H1 (cell line): ENCODE measurements at regions not wholly inside any gene's neighbourhood (a gene's known extent, or its start where the extent isn't known, plus 50 kb on each side); places are given as distances from the start of the nearest gene placed in this dataset.

Source experiments
- CTCF ChIA-PET: fragments of 300-600 bp; sonication (Branson Sonifier 250); formaldehyde crosslinking; loops from one replicate; lab custom pipeline; 2021; ENCODE audit not compliant: partially characterized antibody; lab: Charles Lee
- POLR2A ChIA-PET: fragments of 300-600 bp; sonication (Branson Sonifier 250); formaldehyde crosslinking; loops from one replicate; lab custom pipeline; 2021; ENCODE audit warnings: inconsistent platforms; ENCODE audit not compliant: partially characterized antibody; lab: Charles Lee
- DNase-seq, 2 experiments: peaks; one replicate each; pipeline versions ENCODE4 v3.0.0 to v3.0.0-alpha.2; 2010 to 2022; ENCODE audit warnings: low spot score in 2 of 2, low read depth in 1 of 2, mixed read lengths in 1 of 2
- FAIRE-seq: peaks from 2 replicates; lab custom pipeline; 2011; peaks lifted over from hg19 to GRCh38; lab: Jason Lieb, UNC
- H2AFZ ChIP-seq: 2 replicates; pipeline ENCODE4 v1.8.1; 2012; ENCODE audit warnings: low read length, inconsistent platforms
- H2AK5ac ChIP-seq: 2 replicates; pipeline ENCODE4 v1.6.1; 2013; ENCODE audit warnings: low read depth, low read length
- H2BK120ac ChIP-seq: replicated peaks from 2 replicates; pipeline ENCODE3; 2013; ENCODE audit warnings: low read depth, low read length, inconsistent platforms
- H2BK12ac ChIP-seq: 2 replicates; pipeline ENCODE4 v1.6.1; 2013; ENCODE audit warnings: low read depth, low read length
- H2BK15ac ChIP-seq: 2 replicates; pipeline ENCODE4 v1.6.1; 2013; ENCODE audit warnings: low read length
- H2BK20ac ChIP-seq: 2 replicates; pipeline ENCODE4 v1.6.1; 2013; ENCODE audit warnings: low read length
- H2BK5ac ChIP-seq: 2 replicates; pipeline ENCODE4 v1.6.1; 2013; ENCODE audit warnings: low read depth, low read length
- H3K14ac ChIP-seq: 2 replicates; pipeline ENCODE4 v1.6.1; 2013; ENCODE audit warnings: inconsistent platforms; ENCODE audit not compliant: insufficient read length
- H3K18ac ChIP-seq: 2 replicates; pipeline ENCODE4 v1.6.1; 2013; ENCODE audit warnings: low read length; ENCODE audit errors: extremely low read depth
- H3K23ac ChIP-seq: 2 replicates; pipeline ENCODE4 v1.6.1; 2013; ENCODE audit warnings: inconsistent platforms; ENCODE audit not compliant: insufficient read length
- H3K23me2 ChIP-seq: 2 replicates; pipeline ENCODE4 v1.6.1; 2013; ENCODE audit warnings: low read depth, low read length
- H3K27ac ChIP-seq: 2 replicates; pipeline ENCODE4 v1.6.1; 2011; ENCODE audit warnings: low read depth, low read length, inconsistent platforms
- H3K27me3 ChIP-seq, 4 experiments: replicated peaks in 1 of 4; 1 replicate in 1 of 4; 2 replicates in 3 of 4; pipeline versions ENCODE4 v1.6.1 to v1.8.1; 2011 to 2013; ENCODE audit warnings: low read length in 3 of 4, mild to moderate bottlenecking in 3 of 4, inconsistent platforms in 2 of 4, mixed read lengths in 2 of 4, moderate library complexity in 1 of 4; ENCODE audit not compliant: control insufficient read depth in 3 of 4, insufficient read depth in 3 of 4; ENCODE audit errors: extremely low read depth in 1 of 4
- H3K36me3 ChIP-seq, 4 experiments: 2 replicates each; pipeline versions ENCODE4 v1.6.1 to v1.8.1; 2011 to 2013; ENCODE audit warnings: mild to moderate bottlenecking in 4 of 4, low read length in 3 of 4, moderate library complexity in 2 of 4, control low read depth in 1 of 4, inconsistent platforms in 1 of 4; ENCODE audit not compliant: insufficient read depth in 4 of 4, control insufficient read depth in 2 of 4
- H3K4ac ChIP-seq: replicated peaks from 2 replicates; pipeline ENCODE3; 2013; ENCODE audit warnings: low read length, low read depth, mixed read lengths, inconsistent platforms; ENCODE audit not compliant: insufficient read length
- H3K4me1 ChIP-seq, 4 experiments: replicated peaks in 1 of 4; 1 replicate in 1 of 4; 2 replicates in 3 of 4; pipeline versions ENCODE4 v1.6.1 to v1.8.1; 2011 to 2013; ENCODE audit warnings: low read length in 3 of 4, inconsistent platforms in 2 of 4, mixed read lengths in 1 of 4; ENCODE audit not compliant: insufficient read depth in 4 of 4, control insufficient read depth in 3 of 4
- H3K4me2 ChIP-seq, 2 experiments: 2 replicates each; pipeline versions ENCODE4 v1.6.1 to v1.8.1; 2011 to 2013; ENCODE audit warnings: low read depth in 2 of 2, low read length in 2 of 2, control low read depth in 1 of 2, inconsistent platforms in 1 of 2, mild to moderate bottlenecking in 1 of 2; ENCODE audit not compliant: insufficient read depth in 1 of 2
- H3K4me3 ChIP-seq, 4 experiments: fragments of 200-600, 300-600 bp in 1 of 4; sonication (generic), shearing (Covaris generic), sonication (Bioruptor Twin) in 1 of 4; 2 replicates each; pipeline versions ENCODE4 v1.5.1 to v1.8.1; 2011 to 2016; ENCODE audit warnings: low read length in 4 of 4, low read depth in 3 of 4, control low read depth in 2 of 4, inconsistent platforms in 2 of 4, mild to moderate bottlenecking in 2 of 4, mixed read lengths in 1 of 4, moderate library complexity in 1 of 4; ENCODE audit not compliant: insufficient read depth in 2 of 4; ENCODE audit errors: extremely low read depth in 1 of 4
- H3K56ac ChIP-seq: replicated peaks from 2 replicates; pipeline ENCODE3; 2013; ENCODE audit warnings: low read depth, mild to moderate bottlenecking, mixed read lengths, low read length, inconsistent platforms; ENCODE audit not compliant: insufficient read length
- H3K79me1 ChIP-seq: 2 replicates; pipeline ENCODE4 v1.6.1; 2013; ENCODE audit warnings: low read depth, low read length, control low read depth
- H3K79me2 ChIP-seq, 2 experiments: 2 replicates each; pipeline versions ENCODE4 v1.6.1 to v1.8.1; 2012 to 2013; ENCODE audit warnings: low read length in 2 of 2, mild to moderate bottlenecking in 2 of 2, inconsistent platforms in 1 of 2; ENCODE audit not compliant: insufficient read depth in 2 of 2, control insufficient read depth in 1 of 2
- H3K9ac ChIP-seq, 4 experiments: replicated peaks in 1 of 4; 1 replicate in 1 of 4; 2 replicates in 3 of 4; pipeline versions ENCODE4 v1.6.1 to v1.8.1; 2011 to 2013; ENCODE audit warnings: low read depth in 3 of 4, low read length in 3 of 4, control low read depth in 2 of 4, mild to moderate bottlenecking in 2 of 4, moderate library complexity in 2 of 4, inconsistent platforms in 1 of 4; ENCODE audit errors: extremely low read depth in 1 of 4
- H3K9me3 ChIP-seq, 2 experiments: 2 replicates each; pipeline versions ENCODE4 v1.6.1 to v1.8.1; 2012 to 2013; ENCODE audit warnings: mild to moderate bottlenecking in 2 of 2, moderate library complexity in 2 of 2, control low read depth in 1 of 2, inconsistent platforms in 1 of 2, low read depth in 1 of 2, low read length in 1 of 2, mixed read lengths in 1 of 2; ENCODE audit not compliant: insufficient read depth in 2 of 2
- H4K20me1 ChIP-seq, 2 experiments: replicated peaks in 1 of 2; 2 replicates each; pipeline versions ENCODE3 to v1.8.1; 2011 to 2013; ENCODE audit warnings: inconsistent platforms in 2 of 2, low read length in 2 of 2, mild to moderate bottlenecking in 1 of 2; ENCODE audit not compliant: insufficient read depth in 2 of 2, control insufficient read depth in 1 of 2
- H4K5ac ChIP-seq: 2 replicates; pipeline ENCODE4 v1.6.1; 2013; ENCODE audit warnings: low read length, low read depth, mixed read lengths, inconsistent platforms; ENCODE audit not compliant: insufficient read length
- H4K8ac ChIP-seq: 2 replicates; pipeline ENCODE4 v1.8.0; 2013; ENCODE audit warnings: mild to moderate bottlenecking, moderate library complexity, low read length, inconsistent platforms; ENCODE audit not compliant: insufficient read depth; ENCODE audit errors: extremely low read depth
- H4K91ac ChIP-seq: replicated peaks from 2 replicates; pipeline ENCODE3; 2013; ENCODE audit warnings: low read length, mixed read lengths, inconsistent platforms; ENCODE audit not compliant: insufficient read length
- ATF3 ChIP-seq: IDR thresholded peaks from 2 replicates; pipeline ENCODE4 v1.6.1; 2011; ENCODE audit warnings: low read depth, mild to moderate bottlenecking, low read length; ENCODE audit not compliant: insufficient read depth
- BACH1 ChIP-seq: IDR thresholded peaks from 2 replicates; pipeline ENCODE4 v1.6.1; 2012; ENCODE audit warnings: low read length, improper control_type of control experiment
- CBX5 ChIP-seq: fragments of 300-800, 300-1000 bp; sonication (generic); IDR thresholded peaks from 2 replicates; pipeline ENCODE4 v1.7.1; 2016; ENCODE audit warnings: antibody characterized with exemption, low read length, low read depth
- CEBPB ChIP-seq: IDR thresholded peaks from 2 replicates; pipeline ENCODE4 v1.6.1; 2012; ENCODE audit warnings: low read depth, low read length
- HDAC6 ChIP-seq: IDR thresholded peaks from one replicate; pipeline ENCODE4 v1.7.1; 2012; ENCODE audit warnings: low read depth, mild to moderate bottlenecking, inconsistent platforms, low read length, moderate library complexity
- KDM4A ChIP-seq: IDR thresholded peaks from one replicate; pipeline ENCODE4 v1.7.1; 2012; ENCODE audit warnings: low read depth, mild to moderate bottlenecking, moderate library complexity, low read length, inconsistent platforms; ENCODE audit not compliant: severe bottlenecking
- RBBP5 ChIP-seq: IDR thresholded peaks from 2 replicates; pipeline ENCODE4 v1.7.1; 2012; ENCODE audit warnings: low read depth, mild to moderate bottlenecking, inconsistent platforms, low read length, moderate library complexity, borderline replicate concordance
- RFX5 ChIP-seq: IDR thresholded peaks from 2 replicates; pipeline ENCODE4 v1.6.1; 2011; ENCODE audit warnings: low read depth, low read length, improper control_type of control experiment, borderline replicate concordance
- TAF1 ChIP-seq: IDR thresholded peaks from 2 replicates; pipeline ENCODE4 v1.6.1; 2011; ENCODE audit warnings: mild to moderate bottlenecking, low read depth, low read length
- WGBS, 2 experiments: shearing (Covaris generic) in 1 of 2; methylation state at CpG; one replicate each; pipeline versions ENCODE4 v1.1.6 to v1.1.7; 2013 to 2015; ENCODE audit warnings: low lambda C conversion rate in 2 of 2, mixed read lengths in 2 of 2, inconsistent platforms in 1 of 2, low coverage in 1 of 2, missing lambda C conversion rate in 1 of 2; ENCODE audit not compliant: insufficient replicate concordance in 2 of 2, insufficient coverage in 1 of 2, insufficient read length in 1 of 2; ENCODE audit errors: extremely low coverage in 1 of 2, missing lambda C conversion rate in 1 of 2; 5-methylcytosine and 5-hydroxymethylcytosine counted together

- Histone ChIP-seq H3K79me1 (no peaks in the 10 kb centered on the region), H2AK5ac (no peak overlapping the region), H3K23ac (no peak overlapping the region), H4K91ac (no peak overlapping the region), H2BK5ac (no peak overlapping the region), H2BK12ac (no peak overlapping the region), H2BK15ac (no peak overlapping the region), H3K36me3 (no peaks in the 10 kb centered on the region), H3K4ac (no peak overlapping the region), H3K23me2 (no peaks in the 10 kb centered on the region), H3K27ac (no peak overlapping the region), H4K8ac (no peak overlapping the region), H3K14ac (no peak overlapping the region), H3K4me2 (no peak overlapping the region), H3K18ac (no peak overlapping the region), H4K20me1 (no peaks in the 10 kb centered on the region), H2AFZ (no peak overlapping the region), H3K4me1 (no peaks in the 10 kb centered on the region), H3K9ac (no peak overlapping the region), H3K56ac (no peak overlapping the region), H3K79me2 (no peaks in the 10 kb centered on the region), H3K4me3 (no peak overlapping the region), H4K5ac (no peak overlapping the region), H2BK120ac (no peak overlapping the region), H3K27me3 (no peaks in the 10 kb centered on the region), H2BK20ac (no peak overlapping the region), H3K9me3 (no peaks in the 10 kb centered on the region)
- ChIA-PET CTCF (interaction anchor here (1.6 kb wide), 1 partner anchor 28 kb away, joined by 4 read pairs; no protein-coding TSS in a partner anchor), POLR2A (no interaction called here)
- 83% methylated on average over 2 of the region's 2 CpGs; no CpG with 5 or more reads in 1 of the 2 experiments for WGBS, 2 experiments
- TF ChIP-seq RFX5 (no peak), KDM4A (no peak), HDAC6 (no peak), ATF3 (no peak), RBBP5 (no peak), CBX5 (no peak), TAF1 (no peak), CEBPB (no peak), BACH1 (no peak)
- DNase-seq = no peak
- FAIRE-seq = no peak
These were observed 106.5 kb upstream of the LMNTD1 start for GRCh38 chr12:25659621-25660020.
